ENCODE measurements at regions not wholly inside any gene's neighbourhood (a gene's known extent, or its start where the extent isn't known, plus 50 kb on each side); places are given as distances from the start of the nearest gene placed in this dataset.

GRCh38 chr6:80742481-80742880 lies 636.0 kb downstream of the BCKDHB start:
- TF ChIP-seq POLR2A (IDR thresholded peaks at IDR 0.05; ENCODE audit: low read depth, low read length): no peak
- no peak for TF ChIP-seq TAF1 (IDR thresholded peaks at IDR 0.05; ENCODE audit: borderline replicate concordance, low read depth, low read length)
- TF ChIP-seq POLR2AphosphoS5 (IDR thresholded peaks at IDR 0.05; ENCODE audit: low read depth, low read length): no peak
